Pancreas (tissue), 10 donors: ENCODE measurements at regions not wholly inside any gene's neighbourhood (a gene's known extent, or its start where the extent isn't known, plus 50 kb on each side); places are given as distances from the start of the nearest gene placed in this dataset.
"Not testable (repeated sequence)": the region's sequence is repeated elsewhere in the genome, so short reads cannot be mapped to it uniquely, and the experiment has no call there.

Experiments
- ATAC-seq, 4 donors: fragments of 200-7000 bp; cut with Tn5 transposase; one replicate each; pipeline versions ENCODE4 v1.8.0 to v1.9.1; 2020; ENCODE audit warnings: mild to moderate bottlenecking in 4 of 4, moderate library complexity in 4 of 4
- DNase-seq, 6 donors: peaks; one replicate each; pipeline ENCODE4 v3.0.0-alpha.2; 2020
- FAIRE-seq: peaks from 2 replicates; lab custom pipeline; 2012; peaks lifted over from hg19 to GRCh38; lab: Jason Lieb, UNC
- H3K27ac ChIP-seq, 4 donors: fragments of 200-600 bp; sonication (generic); 1 replicate in 3 of 4; 2 replicates in 1 of 4; pipeline versions ENCODE4 v1.5.0 to v1.8.0; 2020
- H3K27me3 ChIP-seq, 4 donors: fragments of 200-600 bp; one replicate each; pipeline ENCODE4 v1.8.0; 2021
- H3K36me3 ChIP-seq, 3 donors: fragments of 200-600 bp; sonication (generic) in 1 of 3; one replicate each; pipeline versions ENCODE4 v1.5.0 to v1.8.0; 2020 to 2021
- H3K4me1 ChIP-seq, 3 donors: fragments of 200-600 bp; one replicate each; pipeline ENCODE4 v1.8.0; 2021
- H3K4me3 ChIP-seq, 4 donors: fragments of 200-600 bp; sonication (generic) in 2 of 4; one replicate each; pipeline versions ENCODE4 v1.5.0 to v1.8.0; 2020 to 2021
- H3K9me3 ChIP-seq, 4 donors: fragments of 200-600 bp; one replicate each; pipeline ENCODE4 v1.8.0; 2021
- WGBS, 2 donors: extraction: QIAGEN DNeasy Blood & Tissue Kit; methylation state at CpG; one replicate each; pipeline ENCODE4 v1.1.7; 2013; 5-methylcytosine and 5-hydroxymethylcytosine counted together
- intact Hi-C, 3 donors: fragments of 100-400 bp; cut with DNase I; formaldehyde crosslinking; loops; one replicate each; pipeline versions ENCODE4 v1.11.1 to v1.14.2; 2022
- TF ChIP-seq, protein P1 (sequence below), 4 donors: fragments of 200-600 bp; sonication (generic) in 3 of 4; IDR thresholded peaks; one replicate each; pipeline versions ENCODE4 v1.5.0 to v1.8.0; 2021; ENCODE audit warnings: antibody characterized with exemption in 4 of 4
- donor health status: healthy with polysubstance abuse.
- donor health status: DM: no; HTN: no; CAD: no; lungs with moderate emphysema.
- donor health status: DM: no; HTN: no; CAD: no.
- donor health status: control.
- donor health status: control.
- donor health status: Bipolar disorder and iron deficiency.
- donor health status: DM: yes; HTN: yes; CAD: no.
- donor health status: DM: no; HTN: no; CAD: no.
- donor health status: DM: no; HTN: no; CAD: no.
- donor health status: DM: yes; HTN: yes; CAD: no.

DNA sequence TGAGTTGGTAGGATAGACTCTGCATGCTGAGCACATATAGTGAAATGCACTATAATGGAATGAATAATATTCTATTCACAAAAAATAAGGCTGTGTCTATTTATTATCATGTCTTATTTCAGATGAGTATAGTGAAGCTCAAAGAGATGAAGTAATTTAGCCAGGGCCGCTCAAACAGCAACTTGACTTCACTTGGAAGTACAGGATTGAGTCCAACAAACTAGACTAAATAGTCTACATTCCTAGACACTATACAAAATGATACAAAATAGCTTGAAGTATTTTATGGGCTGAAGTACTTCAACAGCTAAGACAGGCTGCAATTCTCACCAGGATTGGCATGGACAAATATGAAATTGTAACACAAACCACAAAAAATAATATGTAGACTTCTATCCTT, 144.5 kb upstream of the DST start:
- ATAC-seq = no peak
- Histone ChIP-seq H3K9me3 (no peaks in the 10 kb centered on the region), H3K4me3 (no peak overlapping the region), H3K27ac (no peak overlapping the region), H3K27me3 (no peaks in the 10 kb centered on the region), H3K36me3 (no peaks in the 10 kb centered on the region), H3K4me1 (no peaks in the 10 kb centered on the region)
- intact Hi-C loops = no loop called here
- TF ChIP-seq, protein P1, sequence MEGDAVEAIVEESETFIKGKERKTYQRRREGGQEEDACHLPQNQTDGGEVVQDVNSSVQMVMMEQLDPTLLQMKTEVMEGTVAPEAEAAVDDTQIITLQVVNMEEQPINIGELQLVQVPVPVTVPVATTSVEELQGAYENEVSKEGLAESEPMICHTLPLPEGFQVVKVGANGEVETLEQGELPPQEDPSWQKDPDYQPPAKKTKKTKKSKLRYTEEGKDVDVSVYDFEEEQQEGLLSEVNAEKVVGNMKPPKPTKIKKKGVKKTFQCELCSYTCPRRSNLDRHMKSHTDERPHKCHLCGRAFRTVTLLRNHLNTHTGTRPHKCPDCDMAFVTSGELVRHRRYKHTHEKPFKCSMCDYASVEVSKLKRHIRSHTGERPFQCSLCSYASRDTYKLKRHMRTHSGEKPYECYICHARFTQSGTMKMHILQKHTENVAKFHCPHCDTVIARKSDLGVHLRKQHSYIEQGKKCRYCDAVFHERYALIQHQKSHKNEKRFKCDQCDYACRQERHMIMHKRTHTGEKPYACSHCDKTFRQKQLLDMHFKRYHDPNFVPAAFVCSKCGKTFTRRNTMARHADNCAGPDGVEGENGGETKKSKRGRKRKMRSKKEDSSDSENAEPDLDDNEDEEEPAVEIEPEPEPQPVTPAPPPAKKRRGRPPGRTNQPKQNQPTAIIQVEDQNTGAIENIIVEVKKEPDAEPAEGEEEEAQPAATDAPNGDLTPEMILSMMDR (IDR thresholded peaks at IDR 0.05) = no peak
- no peak for DNase-seq
- 24 to 87% methylated on average over 1 of the region's 1 CpG for WGBS, 2 donors
- FAIRE-seq = no peak

DNA sequence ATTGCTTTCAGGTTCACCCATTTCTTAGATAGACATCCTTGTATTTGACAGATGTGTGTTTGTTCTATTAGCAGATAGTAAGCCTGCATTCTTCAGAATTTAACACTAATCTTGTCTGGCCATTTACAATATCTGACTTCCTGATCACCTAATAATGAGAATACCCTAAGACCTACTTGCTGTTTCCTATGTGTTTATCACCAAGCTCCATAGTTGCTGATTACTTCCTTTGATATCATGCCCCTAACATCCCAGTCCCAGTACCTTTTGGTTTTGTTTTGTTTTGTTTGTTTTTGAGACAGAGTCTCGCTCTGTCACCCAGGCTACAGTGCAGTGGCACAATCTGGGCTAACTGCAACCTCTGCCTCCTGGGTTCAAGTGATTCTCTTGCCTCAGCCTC, 143.6 kb upstream of the DST start:
- H3K27me3 ChIP-seq = no peaks in the 10 kb centered on the region
- no peak overlapping the region for H3K27ac ChIP-seq
- WGBS, 2 donors = 72% methylated on average over 1 of the region's 1 CpG
- no peak for ATAC-seq
- intact Hi-C loops = no loop called here
- no peak overlapping the region for H3K4me3 ChIP-seq
- no peak for DNase-seq
- H3K9me3 ChIP-seq = no peaks in the 10 kb centered on the region
- TF ChIP-seq, protein P1 (IDR thresholded peaks at IDR 0.05) = no peak
- no peak for FAIRE-seq
- no peaks in the 10 kb centered on the region for H3K36me3 ChIP-seq
- H3K4me1 ChIP-seq = no peaks in the 10 kb centered on the region

GRCh38 chr6:56785536-56785935, 142.8 kb upstream of the DST start:
- FAIRE-seq, intact Hi-C loops: not testable (repeated sequence)

DNA sequence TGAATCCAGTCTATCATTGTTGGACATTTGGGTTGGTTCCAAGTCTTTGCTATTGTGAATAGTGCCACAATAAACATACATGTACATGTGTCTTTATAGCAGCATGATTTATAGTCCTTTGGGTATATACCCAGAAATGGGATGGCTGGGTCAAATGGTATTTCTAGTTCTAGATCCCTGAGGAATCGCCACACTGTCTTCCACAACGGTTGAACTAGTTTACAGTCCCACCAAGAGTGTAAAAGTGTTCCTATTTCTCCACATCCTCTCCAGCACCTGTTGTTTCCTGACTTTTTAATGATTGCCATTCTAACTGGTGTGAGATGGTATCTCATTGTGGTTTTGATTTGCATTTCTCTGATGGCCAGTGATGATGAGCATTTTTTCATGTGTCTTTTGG, 137.4 kb upstream of the DST start:
- H3K27me3 ChIP-seq, H3K36me3 ChIP-seq, DNase-seq, H3K4me3 ChIP-seq, FAIRE-seq, intact Hi-C loops, H3K27ac ChIP-seq, H3K9me3 ChIP-seq, H3K4me1 ChIP-seq, ATAC-seq: not testable (repeated sequence)
- 49 to 64% methylated on average over 2 of the region's 2 CpGs for WGBS, 2 donors

More at GRCh38 chr6:56785536-56785935, 142.8 kb upstream of the DST start:
- not testable (repeated sequence) for ATAC-seq, H3K27ac ChIP-seq, H3K27me3 ChIP-seq, DNase-seq, H3K36me3 ChIP-seq, H3K4me1 ChIP-seq, H3K9me3 ChIP-seq, H3K4me3 ChIP-seq
- WGBS, 2 donors = 82 to 86% methylated on average over 19 of the region's 19 CpGs

DNA sequence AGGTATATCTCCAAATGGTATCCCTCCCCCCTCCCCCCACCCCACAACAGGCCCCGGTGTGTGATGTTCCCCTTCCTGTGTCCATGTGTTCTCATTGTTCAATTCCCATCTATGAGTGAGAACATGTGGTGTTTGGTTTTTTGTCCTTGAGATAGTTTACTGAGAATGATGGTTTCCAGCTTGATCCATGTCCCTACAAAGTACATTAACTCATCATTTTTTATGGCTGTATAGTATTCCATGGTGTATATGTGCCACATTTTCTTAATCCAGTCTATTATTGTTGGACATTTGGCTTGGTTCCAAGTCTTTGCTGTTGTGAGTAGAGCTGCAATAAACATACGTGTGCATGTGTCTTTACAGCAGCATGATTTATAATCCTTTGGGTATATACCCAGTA, 135.8 kb upstream of the DST start:
- H3K36me3 ChIP-seq, DNase-seq, H3K4me1 ChIP-seq, H3K4me3 ChIP-seq, intact Hi-C loops, H3K9me3 ChIP-seq, H3K27me3 ChIP-seq, H3K27ac ChIP-seq, ATAC-seq, FAIRE-seq: not testable (repeated sequence)
- 86 to 94% methylated on average over 1 of the region's 2 CpGs for WGBS, 2 donors

DNA sequence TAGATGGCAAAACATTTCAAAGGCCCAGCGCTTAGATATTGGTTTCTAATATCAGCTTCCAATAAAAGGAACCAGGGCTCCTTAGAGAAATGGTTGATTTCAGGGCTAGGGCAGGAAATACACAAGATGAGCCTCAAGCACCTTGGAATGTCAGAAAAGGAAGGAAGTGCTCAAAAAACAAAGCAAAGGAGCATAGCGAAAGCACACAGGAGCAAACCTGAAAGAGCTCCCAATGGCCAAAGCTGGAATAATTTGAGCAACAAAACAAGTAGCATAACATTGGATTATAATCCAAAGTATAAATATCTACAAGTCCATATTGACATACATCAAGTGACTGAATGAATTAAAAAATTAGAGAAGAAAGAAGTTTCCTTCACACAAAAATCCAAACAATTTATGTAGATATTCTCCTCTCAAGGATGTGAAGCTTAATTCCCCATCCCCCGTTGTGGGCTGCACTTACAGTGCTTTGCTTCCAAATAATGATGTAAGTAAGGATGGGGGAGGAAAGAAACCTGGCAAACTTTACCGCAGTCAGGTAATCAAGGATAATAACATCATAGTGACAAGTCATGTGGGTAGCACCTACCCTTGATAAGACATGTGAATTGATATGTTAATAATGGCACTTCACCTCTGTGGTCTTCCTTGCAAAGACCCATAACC, 132.9 kb upstream of the DST start:
- ATAC-seq (no peak), FAIRE-seq (no peak), DNase-seq (no peak)
- intact Hi-C loops = no loop called here
- H3K4me1 ChIP-seq = no peaks in the 10 kb centered on the region
- no peaks in the 10 kb centered on the region for H3K36me3 ChIP-seq
- no peaks in the 10 kb centered on the region for H3K27me3 ChIP-seq
- no peaks in the 10 kb centered on the region for H3K9me3 ChIP-seq
- H3K27ac ChIP-seq = no peak overlapping the region
- TF ChIP-seq, protein P1 (IDR thresholded peaks at IDR 0.05) = no peak
- 63 to 65% methylated on average over 4 of the region's 4 CpGs for WGBS, 2 donors
- H3K4me3 ChIP-seq = no peak overlapping the region
